GM08714 (cell line): ENCODE measurements at regions not wholly inside any gene's neighbourhood (a gene's known extent, or its start where the extent isn't known, plus 50 kb on each side); places are given as distances from the start of the nearest gene placed in this dataset.
"Not testable (repeated sequence)": the region's sequence is repeated elsewhere in the genome, so short reads cannot be mapped to it uniquely, and the experiment has no call there.

Experiments used
- H3K4me3 ChIP-seq: fragments of 200-500 bp; sonication (Bioruptor generic); 2 replicates; pipeline ENCODE4 v1.5.1; 2014; ENCODE audit warnings: mild to moderate bottlenecking, low read length, inconsistent platforms
- ZNF274 ChIP-seq: IDR thresholded peaks from 2 replicates; pipeline ENCODE4 v1.6.1; 2012; ENCODE audit warnings: mild to moderate bottlenecking, low read depth, low read length

DNA sequence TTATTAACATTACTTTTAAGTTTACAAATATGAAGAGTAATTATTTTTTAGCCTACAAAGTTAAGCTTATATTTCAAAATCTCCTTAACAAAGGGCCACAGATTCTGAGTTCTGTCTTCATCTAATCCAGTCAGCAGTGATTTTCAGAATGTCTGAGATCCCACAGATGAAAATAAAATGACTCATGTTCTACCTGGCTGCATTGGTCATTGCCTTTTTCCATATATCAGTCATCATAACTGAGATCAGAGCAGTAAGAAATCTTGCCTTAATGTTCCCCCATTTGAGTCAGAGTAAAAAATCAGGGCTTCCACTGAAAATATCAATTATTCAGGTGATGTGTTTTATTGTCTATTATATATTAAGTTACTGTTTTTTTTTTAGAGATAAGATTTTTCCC lies 416.1 kb downstream of the MRPL39 start:
- no peak overlapping the region for H3K4me3 ChIP-seq
- TF ChIP-seq ZNF274: no peak

GRCh38 chr21:25189497-25189896 lies 417.8 kb downstream of the MRPL39 start:
- no peak overlapping the region for H3K4me3 ChIP-seq
- TF ChIP-seq ZNF274: no peak

- no peak for TF ChIP-seq ZNF274
- H3K4me3 ChIP-seq: no peak overlapping the region
Measured at GRCh38 chr21:25188677-25189079, 418.6 kb downstream of the MRPL39 start.

- H3K4me3 ChIP-seq: no peak overlapping the region
- no peak for TF ChIP-seq ZNF274
Measured at GRCh38 chr21:25186273-25186672, 421.0 kb downstream of the MRPL39 start.

DNA sequence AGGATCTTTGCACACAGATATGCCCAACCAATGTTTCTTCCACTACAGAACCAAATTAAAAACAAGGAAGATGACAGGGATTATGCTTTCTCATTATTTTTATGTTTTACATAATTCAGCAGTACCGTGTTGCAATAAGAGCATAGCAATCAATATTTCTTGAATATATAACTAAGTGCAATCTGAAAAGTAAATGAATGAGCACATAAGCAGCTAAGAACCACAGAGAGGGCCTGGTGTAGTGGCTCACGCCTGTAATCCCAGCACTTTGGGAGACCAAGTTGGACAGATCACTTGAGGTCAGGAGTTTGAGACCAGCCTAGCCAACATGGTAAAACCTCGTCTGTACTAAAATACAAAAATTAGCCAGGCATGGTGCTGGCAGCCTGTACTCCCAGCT lies 423.7 kb downstream of the MRPL39 start:
- no peak overlapping the region for H3K4me3 ChIP-seq
- no peak for TF ChIP-seq ZNF274

DNA sequence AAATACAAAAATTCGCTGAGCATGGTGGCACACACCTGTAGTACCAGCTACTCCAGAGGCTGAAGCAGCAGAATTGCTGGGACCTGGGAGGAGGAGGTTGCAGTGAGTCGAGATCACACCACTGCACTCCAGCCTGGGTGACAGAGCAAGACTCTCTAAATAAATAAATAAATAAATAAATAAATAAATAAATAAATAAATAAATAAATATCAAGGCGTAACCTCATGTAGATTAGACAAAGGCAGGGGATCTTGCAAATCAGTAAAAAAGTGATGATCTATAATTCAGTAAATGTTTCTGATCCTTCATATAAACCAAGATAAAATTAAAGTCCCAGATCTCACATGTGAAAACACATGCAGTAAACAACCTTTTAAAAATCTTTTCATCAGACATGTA lies 425.6 kb downstream of the MRPL39 start:
- not testable (repeated sequence) for H3K4me3 ChIP-seq

- no peak overlapping the region for H3K4me3 ChIP-seq
- TF ChIP-seq ZNF274: no peak
Measured at GRCh38 chr21:25179116-25179515, 428.2 kb downstream of the MRPL39 start.

GRCh38 chr21:25176637-25177412 lies 430.5 kb downstream of the MRPL39 start:
- TF ChIP-seq ZNF274: no peak

DNA sequence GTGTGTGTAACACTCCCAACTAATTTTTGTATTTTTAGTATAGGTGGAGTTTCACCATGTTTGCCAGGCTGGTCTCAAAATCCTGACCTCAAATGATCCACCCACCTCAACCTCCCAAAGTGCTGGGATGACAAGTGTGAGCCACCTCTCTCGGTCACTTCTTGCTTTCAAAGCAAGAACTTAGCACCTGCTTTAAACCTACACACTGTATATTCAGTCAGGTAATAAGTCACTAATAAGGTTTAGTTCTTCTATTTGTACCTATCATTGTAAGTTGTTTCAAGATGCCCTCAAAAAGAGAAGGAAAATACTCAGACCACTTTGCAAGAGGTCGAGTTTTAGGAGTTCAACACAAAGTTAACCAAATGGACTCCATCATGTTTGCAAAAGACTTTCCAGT lies 431.3 kb downstream of the MRPL39 start:
- H3K4me3 ChIP-seq: no peak overlapping the region; the same call in 1 of the 2 replicates
- TF ChIP-seq ZNF274: no peak

More at GRCh38 chr21:25176637-25177412, 430.5 kb downstream of the MRPL39 start:
- no peak overlapping the region for H3K4me3 ChIP-seq

GRCh38 chr21:25171438-25171837 lies 435.8 kb downstream of the MRPL39 start:
- no peak for TF ChIP-seq ZNF274
- no peak overlapping the region for H3K4me3 ChIP-seq

GRCh38 chr21:25170681-25171080 lies 436.6 kb downstream of the MRPL39 start:
- no peak for TF ChIP-seq ZNF274
- H3K4me3 ChIP-seq: no peak overlapping the region

GRCh38 chr21:25169370-25169769 lies 437.9 kb downstream of the MRPL39 start:
- TF ChIP-seq ZNF274: no peak
- no peak overlapping the region for H3K4me3 ChIP-seq

DNA sequence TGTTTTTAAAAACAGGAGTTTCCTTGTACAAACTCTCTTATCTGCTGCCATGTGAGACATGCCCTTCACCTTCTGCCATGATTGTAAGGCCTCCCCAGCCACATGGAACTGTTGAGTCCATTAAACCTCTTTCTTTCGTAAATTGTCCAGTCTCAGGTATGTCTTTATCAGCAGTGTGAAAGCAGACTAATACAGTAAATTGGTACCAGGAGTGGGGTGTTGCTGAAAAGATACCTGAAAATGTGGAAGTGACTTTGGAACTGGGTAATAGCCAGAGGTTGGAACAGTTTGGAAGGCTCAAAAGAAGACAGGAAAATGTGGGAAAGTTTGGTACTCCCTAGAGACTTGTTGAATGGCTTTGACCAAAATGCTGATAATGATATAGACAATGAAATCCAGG lies 440.4 kb downstream of the MRPL39 start:
- not testable (repeated sequence) for H3K4me3 ChIP-seq

DNA sequence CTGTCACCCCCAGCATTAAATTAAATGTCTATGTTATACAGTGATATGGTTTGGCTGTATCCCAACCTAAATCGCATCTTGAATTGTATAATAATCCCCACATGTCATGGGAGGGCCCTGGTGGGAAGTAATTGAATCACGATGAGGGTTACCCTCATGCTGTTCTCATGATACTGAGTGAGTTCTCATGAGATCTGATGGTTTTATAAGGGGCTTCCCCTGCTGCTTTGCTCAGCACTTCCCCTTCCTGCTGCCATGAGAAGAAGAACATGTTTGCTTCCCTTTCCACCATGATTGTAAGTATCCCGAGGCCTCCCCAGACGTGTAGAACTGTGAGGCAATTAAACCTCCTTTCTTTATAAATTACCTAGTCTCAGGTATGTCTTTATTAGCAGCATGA lies 445.7 kb downstream of the MRPL39 start:
- H3K4me3 ChIP-seq: no peak overlapping the region
- TF ChIP-seq ZNF274: no peak

DNA sequence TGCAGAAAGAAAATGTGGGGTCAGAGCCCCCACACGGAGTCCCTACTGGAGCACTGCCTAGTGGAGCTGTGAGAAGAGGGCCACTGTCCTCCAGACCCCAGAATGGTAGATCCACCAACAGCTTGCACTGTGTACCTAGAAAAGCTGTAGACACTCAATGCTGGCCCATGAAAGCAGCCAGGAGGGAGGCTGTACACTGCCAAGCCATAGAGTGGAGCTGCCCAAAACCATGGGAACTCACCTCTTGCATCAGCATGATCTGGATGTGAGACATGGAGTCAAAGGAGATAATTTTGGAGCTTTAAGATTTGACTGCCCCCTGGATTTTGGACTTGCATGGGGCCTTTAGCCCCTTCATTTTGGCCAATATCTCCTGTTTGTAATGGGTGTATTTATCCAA lies 452.3 kb downstream of the MRPL39 start:
- H3K4me3 ChIP-seq: not testable (repeated sequence)

- TF ChIP-seq ZNF274: no peak
- no peak overlapping the region for H3K4me3 ChIP-seq
Measured at GRCh38 chr21:25149022-25149421, 458.3 kb downstream of the MRPL39 start.
